ENCODE measurements at regions not wholly inside any gene's neighbourhood (a gene's known extent, or its start where the extent isn't known, plus 50 kb on each side); places are given as distances from the start of the nearest gene placed in this dataset.
"Not testable (repeated sequence)": the region's sequence is repeated elsewhere in the genome, so short reads cannot be mapped to it uniquely, and the experiment has no call there.

DNA sequence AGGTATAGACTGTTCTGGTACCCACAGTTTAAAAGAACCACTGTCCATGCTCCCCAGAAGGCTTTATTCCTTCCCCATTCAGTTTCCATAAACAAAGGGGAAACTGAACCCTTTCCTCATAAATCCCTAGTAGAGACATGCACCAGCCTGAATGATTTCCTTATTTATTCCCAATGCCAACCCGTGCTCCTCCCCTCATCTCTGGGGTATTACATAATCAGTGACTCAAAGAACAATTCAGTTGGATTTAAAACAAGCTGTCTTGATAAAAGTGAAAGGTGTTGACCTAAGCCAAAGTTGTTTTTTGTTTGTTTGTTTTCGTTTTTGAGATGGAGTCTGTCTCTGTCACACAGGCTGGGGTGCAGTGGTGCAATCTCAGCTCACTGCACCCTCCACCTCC, 418.5 kb upstream of the CNTNAP5 start:
- intact Hi-C loops (cut with micrococcal nuclease; ENCODE audit: unreplicated experiment): no loop called here
- no peaks in the 10 kb centered on the region for H3K79me2 ChIP-seq (ENCODE audit: low read depth)
- H3K27ac ChIP-seq: no peak overlapping the region
- no peaks in the 10 kb centered on the region for H4K20me1 ChIP-seq (ENCODE audit: insufficient read depth)
- H3K4me3 ChIP-seq: no peak overlapping the region
- TF ChIP-seq EZH2 (IDR thresholded peaks at IDR 0.05; ENCODE audit: low read depth): no peak
- H3K36me3 ChIP-seq (ENCODE audit: low read depth): no peaks in the 10 kb centered on the region
- no peak for DNase-seq
- no TSS peak for BruUV-seq (replicated peaks)
- POLR2A ChIA-PET (ENCODE audit: unreplicated experiment): no interaction called here
- CTCF ChIA-PET: no interaction called here
- H3K4me2 ChIP-seq: no peak overlapping the region
- H3K27me3 ChIP-seq (ENCODE audit: insufficient read depth, low read depth): no peaks in the 10 kb centered on the region
- H3F3A ChIP-seq (ENCODE audit: insufficient read depth, low read depth): no peaks in the 10 kb centered on the region
- H3K4me1 ChIP-seq (replicated peaks; ENCODE audit: insufficient read depth): no peaks in the 10 kb centered on the region
- H3K9me2 ChIP-seq (ENCODE audit: insufficient read depth): no peaks in the 10 kb centered on the region
- no peak overlapping the region for H2AFZ ChIP-seq
- no peaks in the 10 kb centered on the region; the same call in 1 of the 2 replicates for H3K9me3 ChIP-seq (ENCODE audit: insufficient read depth, low read depth)

DNA sequence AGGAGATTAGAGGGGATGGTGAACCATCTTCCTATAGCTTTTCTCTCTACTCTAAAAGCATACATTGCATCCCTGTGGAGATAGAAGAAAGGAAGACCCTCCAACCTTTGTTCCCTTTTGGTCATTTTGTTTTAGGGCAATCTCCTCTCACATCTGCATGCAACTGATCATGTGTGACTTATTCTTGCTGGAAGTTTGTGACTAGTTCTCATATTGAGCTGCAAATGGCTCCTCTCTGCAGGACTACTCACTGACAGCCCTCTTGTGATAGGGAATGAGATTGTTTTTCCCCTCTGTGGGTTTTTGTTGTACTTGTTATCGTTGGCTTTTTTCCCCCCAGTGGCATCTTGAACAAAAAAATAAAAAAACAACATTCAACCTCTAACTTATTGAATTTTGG, 416.0 kb upstream of the CNTNAP5 start:
- Histone ChIP-seq H3K4me2 (no peak overlapping the region), H4K20me1 (ENCODE audit: insufficient read depth) (no peaks in the 10 kb centered on the region), H3K27ac (no peak overlapping the region), H3K79me2 (ENCODE audit: low read depth) (no peaks in the 10 kb centered on the region), H3K4me3 (no peak overlapping the region), H3K27me3 (ENCODE audit: insufficient read depth, low read depth) (no peaks in the 10 kb centered on the region), H3K9me3 (ENCODE audit: insufficient read depth, low read depth) (no peaks in the 10 kb centered on the region; the same call in 1 of the 2 replicates), H3F3A (ENCODE audit: insufficient read depth, low read depth) (no peaks in the 10 kb centered on the region), H3K4me1 (replicated peaks; ENCODE audit: insufficient read depth) (no peaks in the 10 kb centered on the region), H3K36me3 (ENCODE audit: low read depth) (no peaks in the 10 kb centered on the region), H2AFZ (no peak overlapping the region), H3K9me2 (ENCODE audit: insufficient read depth) (no peaks in the 10 kb centered on the region)
- DNase-seq: no peak
- no TSS peak for BruUV-seq (replicated peaks)
- POLR2A ChIA-PET (ENCODE audit: unreplicated experiment): no interaction called here
- TF ChIP-seq EZH2 (IDR thresholded peaks at IDR 0.05; ENCODE audit: low read depth): no peak
- TF ChIP-seq, protein P1, sequence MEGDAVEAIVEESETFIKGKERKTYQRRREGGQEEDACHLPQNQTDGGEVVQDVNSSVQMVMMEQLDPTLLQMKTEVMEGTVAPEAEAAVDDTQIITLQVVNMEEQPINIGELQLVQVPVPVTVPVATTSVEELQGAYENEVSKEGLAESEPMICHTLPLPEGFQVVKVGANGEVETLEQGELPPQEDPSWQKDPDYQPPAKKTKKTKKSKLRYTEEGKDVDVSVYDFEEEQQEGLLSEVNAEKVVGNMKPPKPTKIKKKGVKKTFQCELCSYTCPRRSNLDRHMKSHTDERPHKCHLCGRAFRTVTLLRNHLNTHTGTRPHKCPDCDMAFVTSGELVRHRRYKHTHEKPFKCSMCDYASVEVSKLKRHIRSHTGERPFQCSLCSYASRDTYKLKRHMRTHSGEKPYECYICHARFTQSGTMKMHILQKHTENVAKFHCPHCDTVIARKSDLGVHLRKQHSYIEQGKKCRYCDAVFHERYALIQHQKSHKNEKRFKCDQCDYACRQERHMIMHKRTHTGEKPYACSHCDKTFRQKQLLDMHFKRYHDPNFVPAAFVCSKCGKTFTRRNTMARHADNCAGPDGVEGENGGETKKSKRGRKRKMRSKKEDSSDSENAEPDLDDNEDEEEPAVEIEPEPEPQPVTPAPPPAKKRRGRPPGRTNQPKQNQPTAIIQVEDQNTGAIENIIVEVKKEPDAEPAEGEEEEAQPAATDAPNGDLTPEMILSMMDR (conservative IDR thresholded peaks at IDR 0.05): no peak
- CTCF ChIA-PET: no interaction called here
- intact Hi-C loops (cut with micrococcal nuclease; ENCODE audit: unreplicated experiment): no loop called here

DNA sequence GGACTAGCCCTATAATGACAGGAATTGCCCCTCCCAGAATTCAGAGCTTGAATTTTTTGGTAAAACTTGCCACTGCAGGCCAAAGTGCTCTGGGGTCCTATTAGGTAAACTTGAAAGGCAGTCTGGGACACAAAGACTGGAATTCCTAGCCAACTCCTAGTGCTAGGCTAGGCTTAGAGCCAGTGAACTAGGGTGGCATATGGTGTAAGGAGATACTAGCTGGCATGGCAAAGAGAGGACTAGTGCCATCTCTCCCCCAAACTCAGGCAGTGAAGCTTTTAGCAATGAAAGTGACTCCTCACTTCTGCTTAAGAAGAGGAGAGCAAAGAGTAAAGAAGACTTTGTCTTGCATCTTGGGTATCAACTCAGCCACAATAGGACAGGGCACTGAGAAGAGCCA, 410.5 kb upstream of the CNTNAP5 start:
- Histone ChIP-seq H4K20me1 (ENCODE audit: insufficient read depth) (no peaks in the 10 kb centered on the region), H3K4me1 (replicated peaks; ENCODE audit: insufficient read depth) (no peaks in the 10 kb centered on the region), H3K27me3 (ENCODE audit: insufficient read depth, low read depth) (no peaks in the 10 kb centered on the region), H3K36me3 (ENCODE audit: low read depth) (no peaks in the 10 kb centered on the region), H3K79me2 (ENCODE audit: low read depth) (no peaks in the 10 kb centered on the region), H3K27ac (no peak overlapping the region), H3K4me3 (no peak overlapping the region), H3K9me2 (ENCODE audit: insufficient read depth) (0 out of 2 replicates have a peak, but pooled peaks cover 4% of the 10 kb centered on the region), H3K4me2 (no peak overlapping the region), H3K9me3 (ENCODE audit: insufficient read depth, low read depth) (peaks cover 5% of the 10 kb centered on the region), H3F3A (ENCODE audit: insufficient read depth, low read depth) (no peaks in the 10 kb centered on the region), H2AFZ (no peak overlapping the region)
- ChIA-PET CTCF (no interaction called here), POLR2A (ENCODE audit: unreplicated experiment) (no interaction called here)
- intact Hi-C loops (cut with micrococcal nuclease; ENCODE audit: unreplicated experiment): no loop called here
- TF ChIP-seq, protein P1 (conservative IDR thresholded peaks at IDR 0.05): no peak
- TF ChIP-seq EZH2 (IDR thresholded peaks at IDR 0.05; ENCODE audit: low read depth): no peak
- BruUV-seq (replicated peaks): no TSS peak
- no peak for DNase-seq

DNA sequence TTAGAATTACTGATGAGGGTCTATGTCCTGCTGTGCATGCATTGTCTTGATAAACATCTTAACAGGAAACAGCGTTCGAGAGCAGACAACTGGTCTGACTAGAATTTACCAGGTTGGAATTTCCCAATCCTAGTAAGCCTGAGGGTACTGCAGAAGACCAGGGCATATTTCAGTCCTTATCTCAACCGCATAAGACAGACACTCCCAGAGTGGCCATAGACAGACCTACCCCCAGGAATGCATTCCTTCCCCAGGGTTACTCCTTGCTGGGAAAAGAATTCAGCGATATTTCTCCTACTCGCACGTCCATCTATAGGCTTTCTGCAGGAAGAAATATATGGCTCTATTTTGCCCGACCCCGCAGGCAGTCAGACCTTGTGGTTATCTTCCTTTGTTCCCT, 406.4 kb upstream of the CNTNAP5 start:
- H3K36me3 ChIP-seq (ENCODE audit: low read depth); H3K79me2 ChIP-seq (ENCODE audit: low read depth); H3K4me1 ChIP-seq (replicated peaks; ENCODE audit: insufficient read depth); H3F3A ChIP-seq (ENCODE audit: insufficient read depth, low read depth); intact Hi-C loops (cut with micrococcal nuclease; ENCODE audit: unreplicated experiment); POLR2A ChIA-PET (ENCODE audit: unreplicated experiment); H3K4me2 ChIP-seq; H4K20me1 ChIP-seq (ENCODE audit: insufficient read depth); H3K9me2 ChIP-seq (ENCODE audit: insufficient read depth); H2AFZ ChIP-seq; DNase-seq; H3K9me3 ChIP-seq (ENCODE audit: insufficient read depth, low read depth); CTCF ChIA-PET; BruUV-seq (replicated peaks); H3K4me3 ChIP-seq; H3K27me3 ChIP-seq (ENCODE audit: insufficient read depth, low read depth); H3K27ac ChIP-seq: not testable (repeated sequence)

Measured in PC-9 (cell line).